ENCODE measurements at regions not wholly inside any gene's neighbourhood (a gene's known extent, or its start where the extent isn't known, plus 50 kb on each side); places are given as distances from the start of the nearest gene placed in this dataset.

DNA sequence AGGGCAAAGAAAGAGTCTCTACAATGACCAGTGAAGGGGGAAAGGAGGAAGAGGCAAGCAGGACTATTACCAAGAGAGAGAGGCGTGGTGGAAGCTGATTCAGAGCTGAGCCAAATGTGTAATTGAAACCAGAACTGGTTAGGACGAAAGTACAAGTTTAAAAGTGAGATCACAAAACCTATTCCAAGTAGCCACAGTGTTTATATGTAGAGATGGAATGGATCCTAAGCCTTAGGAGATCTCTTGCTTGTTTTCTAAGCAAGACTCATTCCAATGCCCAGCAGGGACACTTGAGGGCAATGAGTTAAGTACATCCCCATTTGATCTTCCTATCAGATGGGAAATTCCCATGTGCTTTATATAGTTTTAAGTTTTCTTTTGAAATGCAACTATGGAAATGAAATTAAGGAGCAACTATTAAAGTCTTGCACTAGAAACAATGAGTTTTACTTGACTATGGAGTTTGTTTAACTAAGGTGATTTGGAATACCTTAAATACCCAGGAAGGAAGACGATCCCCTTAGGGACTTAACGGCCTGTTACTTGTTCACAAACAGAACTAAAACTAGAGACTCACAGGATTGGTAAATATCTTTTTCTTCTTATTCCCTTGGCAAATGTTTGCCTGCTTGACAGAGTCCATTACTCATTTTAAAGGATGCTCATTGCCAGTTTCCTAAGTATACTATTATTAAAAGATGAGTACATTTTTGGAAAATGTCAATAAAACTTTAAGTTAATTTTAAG, 51.1 kb upstream of the SNX2 start:
- DNase-seq, result no peak
